ENCODE measurements at regions not wholly inside any gene's neighbourhood (a gene's known extent, or its start where the extent isn't known, plus 50 kb on each side); places are given as distances from the start of the nearest gene placed in this dataset.

- no peaks in the 10 kb centered on the region for H3K36me3 ChIP-seq (replicated peaks in 1 of 2; ENCODE audit: insufficient read depth in 1 of 2, low read depth in 2 of 2)
- no peaks in the 10 kb centered on the region for H3K27me3 ChIP-seq
- peak overlapping the region in 3 of 4 donors; percentile 16 to 56 (median 30) for H3K27ac ChIP-seq
- WGBS, 2 donors, result 47 to 63% methylated on average over 3 to 5 of the region's 5 CpGs
- no peak overlapping the region for H3K4me3 ChIP-seq
- DNase-seq, result peak in 3 of 4 donors; percentile 23 to 37 (median 33)
- H3K4me1 ChIP-seq, result peaks cover 41% of the 10 kb centered on the region
- TF ChIP-seq POLR2A (IDR thresholded peaks at IDR 0.05) (no peak), CTCF (IDR thresholded peaks at IDR 0.05) (no peak)
- H3K9me3 ChIP-seq, result no peaks in the 10 kb centered on the region
- intact Hi-C loops (cut with DNase I), result no loop called here
- ATAC-seq, result no peak
Measured at GRCh38 chr13:24083141-24083540, 77.4 kb upstream of the SPATA13 start.

GRCh38 chr13:24083722-24084421 lies 76.6 kb upstream of the SPATA13 start:
- Histone ChIP-seq H3K9me3 (no peaks in the 10 kb centered on the region), H3K4me1 (peaks cover 43% of the 10 kb centered on the region), H3K27ac (peak overlapping the region in 2 of 4 donors; percentile 30 to 56), H3K27me3 (no peaks in the 10 kb centered on the region), H3K36me3 (replicated peaks in 1 of 2; ENCODE audit: insufficient read depth in 1 of 2, low read depth in 2 of 2) (no peaks in the 10 kb centered on the region), H3K4me3 (no peak overlapping the region)
- no peak for TF ChIP-seq POLR2A (IDR thresholded peaks at IDR 0.05)
- no peak for TF ChIP-seq CTCF (IDR thresholded peaks at IDR 0.05)
- 80% methylated on average over 15 of the region's 15 CpGs for WGBS, 2 donors
- no peak for DNase-seq
- no peak for ATAC-seq
- intact Hi-C loops (cut with DNase I), result no loop called here

DNA sequence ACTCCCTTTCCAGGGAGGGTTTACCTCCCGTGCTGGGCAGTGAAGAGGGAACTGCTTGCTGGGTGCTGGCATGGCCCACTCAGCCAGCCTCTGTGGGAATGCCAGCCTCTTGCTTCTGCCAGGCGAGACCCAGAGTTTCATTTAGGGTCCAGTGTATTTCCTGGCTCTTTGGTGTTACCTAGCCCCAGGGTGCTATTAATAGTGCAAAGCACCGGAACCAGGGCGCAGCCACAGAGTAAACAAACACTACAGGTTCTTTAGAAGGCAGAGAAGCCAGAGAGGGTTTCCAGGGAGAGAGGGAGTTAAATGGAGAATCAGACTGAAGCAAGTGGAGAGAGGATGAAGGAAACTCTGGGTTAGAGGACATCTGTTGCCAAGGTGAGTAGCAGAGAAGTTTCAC lies 74.9 kb upstream of the SPATA13 start:
- peak overlapping the region in 2 of 4 donors; percentile 3 to 39 for H3K27ac ChIP-seq
- DNase-seq, result peak in 2 of 4 donors; percentile 32 to 40
- 29 to 30% methylated on average over 4 of the region's 4 CpGs for WGBS, 2 donors

GRCh38 chr13:24086642-24087041 lies 73.9 kb upstream of the SPATA13 start:
- ATAC-seq, result no peak
- intact Hi-C loops (cut with DNase I), result no loop called here
- H3K27me3 ChIP-seq, result no peaks in the 10 kb centered on the region
- TF ChIP-seq POLR2A (IDR thresholded peaks at IDR 0.05) (no peak), CTCF (IDR thresholded peaks at IDR 0.05) (no peak)
- peak overlapping the region in 1 of 4 donors; percentile 34 for H3K27ac ChIP-seq
- H3K4me3 ChIP-seq, result no peak overlapping the region
- no peaks in the 10 kb centered on the region for H3K9me3 ChIP-seq
- no peaks in the 10 kb centered on the region for H3K36me3 ChIP-seq (replicated peaks in 1 of 2; ENCODE audit: insufficient read depth in 1 of 2, low read depth in 2 of 2)
- DNase-seq, result no peak
- H3K4me1 ChIP-seq, result peaks cover 43% of the 10 kb centered on the region
- 66 to 84% methylated on average over 5 to 6 of the region's 6 CpGs for WGBS, 2 donors

More for the DNA sequence above, 74.9 kb upstream of the SPATA13 start:
- no peak for TF ChIP-seq POLR2A (IDR thresholded peaks at IDR 0.05)
- TF ChIP-seq CTCF (IDR thresholded peaks at IDR 0.05), result no peak
- ATAC-seq, result peak; percentile 15
- peaks cover 43% of the 10 kb centered on the region for H3K4me1 ChIP-seq
- no peak overlapping the region for H3K4me3 ChIP-seq
- H3K9me3 ChIP-seq, result no peaks in the 10 kb centered on the region
- H3K36me3 ChIP-seq (replicated peaks in 1 of 2; ENCODE audit: insufficient read depth in 1 of 2, low read depth in 2 of 2), result no peaks in the 10 kb centered on the region
- intact Hi-C loops (cut with DNase I), result no loop called here
- H3K27me3 ChIP-seq, result no peaks in the 10 kb centered on the region
